A549 (cell line): ENCODE measurements at regions not wholly inside any gene's neighbourhood (a gene's known extent, or its start where the extent isn't known, plus 50 kb on each side); places are given as distances from the start of the nearest gene placed in this dataset.

Experiments used
- FOXS1 ChIP-seq: fragments of 250-450 bp; sonication (Bioruptor Pico); IDR thresholded peaks from 2 replicates; pipeline ENCODE4 v1.5.0; 2020; ENCODE audit warnings: mild to moderate bottlenecking, moderate library complexity
- MYC ChIP-seq: IDR thresholded peaks from 2 replicates; pipeline ENCODE4 v1.6.1; 2012; ENCODE audit warnings: mild to moderate bottlenecking, inconsistent platforms, low read length, improper control_type of control experiment, borderline replicate concordance
- TF ChIP-seq, protein P1 (sequence below): fragments of >200 bp; sonication (Bioruptor Twin); formaldehyde crosslinking; IDR thresholded peaks from 3 replicates; pipeline ENCODE4 v1.5.1; 2016
- TF ChIP-seq, protein P2 (sequence below): fragments of 450-650 bp; IDR thresholded peaks from 2 replicates; pipeline ENCODE4 v1.6.1; 2014; ENCODE audit warnings: antibody characterized with exemption

- TF ChIP-seq, protein P1, sequence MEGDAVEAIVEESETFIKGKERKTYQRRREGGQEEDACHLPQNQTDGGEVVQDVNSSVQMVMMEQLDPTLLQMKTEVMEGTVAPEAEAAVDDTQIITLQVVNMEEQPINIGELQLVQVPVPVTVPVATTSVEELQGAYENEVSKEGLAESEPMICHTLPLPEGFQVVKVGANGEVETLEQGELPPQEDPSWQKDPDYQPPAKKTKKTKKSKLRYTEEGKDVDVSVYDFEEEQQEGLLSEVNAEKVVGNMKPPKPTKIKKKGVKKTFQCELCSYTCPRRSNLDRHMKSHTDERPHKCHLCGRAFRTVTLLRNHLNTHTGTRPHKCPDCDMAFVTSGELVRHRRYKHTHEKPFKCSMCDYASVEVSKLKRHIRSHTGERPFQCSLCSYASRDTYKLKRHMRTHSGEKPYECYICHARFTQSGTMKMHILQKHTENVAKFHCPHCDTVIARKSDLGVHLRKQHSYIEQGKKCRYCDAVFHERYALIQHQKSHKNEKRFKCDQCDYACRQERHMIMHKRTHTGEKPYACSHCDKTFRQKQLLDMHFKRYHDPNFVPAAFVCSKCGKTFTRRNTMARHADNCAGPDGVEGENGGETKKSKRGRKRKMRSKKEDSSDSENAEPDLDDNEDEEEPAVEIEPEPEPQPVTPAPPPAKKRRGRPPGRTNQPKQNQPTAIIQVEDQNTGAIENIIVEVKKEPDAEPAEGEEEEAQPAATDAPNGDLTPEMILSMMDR, result no peak
- TF ChIP-seq MYC (no peak), FOXS1 (CRISPR knock-in tag) (no peak)
- TF ChIP-seq, protein P2, sequence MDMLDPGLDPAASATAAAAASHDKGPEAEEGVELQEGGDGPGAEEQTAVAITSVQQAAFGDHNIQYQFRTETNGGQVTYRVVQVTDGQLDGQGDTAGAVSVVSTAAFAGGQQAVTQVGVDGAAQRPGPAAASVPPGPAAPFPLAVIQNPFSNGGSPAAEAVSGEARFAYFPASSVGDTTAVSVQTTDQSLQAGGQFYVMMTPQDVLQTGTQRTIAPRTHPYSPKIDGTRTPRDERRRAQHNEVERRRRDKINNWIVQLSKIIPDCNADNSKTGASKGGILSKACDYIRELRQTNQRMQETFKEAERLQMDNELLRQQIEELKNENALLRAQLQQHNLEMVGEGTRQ, result no peak
Observed at GRCh38 chr2:35495182-35495581, 860.4 kb upstream of the CRIM1 start.
